Endothelial cell of umbilical vein (primary cell): ENCODE measurements at regions not wholly inside any gene's neighbourhood (a gene's known extent, or its start where the extent isn't known, plus 50 kb on each side); places are given as distances from the start of the nearest gene placed in this dataset.

Experiments
- BruUV-seq: library from RNA; stranded (reverse); fragments of 400-500 nt; replicated peaks from 2 replicates; lab custom pipeline; 2021; lab: Mats Ljungman, UMichigan
- CTCF ChIA-PET: fragments of 300-600, 350-600 bp; sonication (Branson Sonifier 250); formaldehyde crosslinking; loops from one replicate; lab custom pipeline; 2021; ENCODE audit warnings: antibody characterized with exemption, inconsistent platforms; lab: Charles Lee
- POLR2A ChIA-PET: fragments of 300-600, 350-600 bp; sonication (Branson Sonifier 250); formaldehyde crosslinking; loops from one replicate; lab custom pipeline; 2021; ENCODE audit warnings: antibody characterized with exemption, inconsistent platforms; lab: Charles Lee
- DNase-seq: peaks from one replicate; pipeline ENCODE4 v3.0.0-alpha.2; 2011; ENCODE audit warnings: low read depth, low spot score
- FAIRE-seq: peaks from 2 replicates; lab custom pipeline; 2011; peaks lifted over from hg19 to GRCh38; lab: Jason Lieb, UNC
- H2AFZ ChIP-seq: 2 replicates; pipeline ENCODE4 v1.6.0; 2012; ENCODE audit warnings: low read depth, low read length, control low read depth, inconsistent platforms
- H3K27ac ChIP-seq: 2 replicates; pipeline ENCODE4 v1.5.1; 2011; ENCODE audit warnings: low read depth, mild to moderate bottlenecking, control low read depth, low read length, moderate library complexity; ENCODE audit not compliant: insufficient read depth
- H3K27me3 ChIP-seq, 2 experiments: 2 replicates each; pipeline versions ENCODE4 v1.6.0 to v1.6.1; 2011; ENCODE audit warnings: low read length in 2 of 2, mixed read lengths in 1 of 2; ENCODE audit not compliant: control insufficient read depth in 2 of 2, insufficient read depth in 2 of 2
- H3K36me3 ChIP-seq, 2 experiments: 2 replicates in 1 of 2; 3 replicates in 1 of 2; pipeline ENCODE4 v1.5.1; 2011; ENCODE audit warnings: low read length in 2 of 2, mild to moderate bottlenecking in 1 of 2, moderate library complexity in 1 of 2; ENCODE audit not compliant: control insufficient read depth in 2 of 2, insufficient read depth in 2 of 2; ENCODE audit errors: extremely low read depth in 1 of 2
- H3K4me1 ChIP-seq: 3 replicates; pipeline ENCODE4 v1.5.1; 2011; ENCODE audit warnings: mild to moderate bottlenecking, low read length; ENCODE audit not compliant: control insufficient read depth, insufficient read depth; ENCODE audit errors: extremely low read depth
- H3K4me2 ChIP-seq: 2 replicates; pipeline ENCODE4 v1.6.1; 2011; ENCODE audit warnings: low read length, control low read depth, mixed read lengths; ENCODE audit not compliant: insufficient read depth
- H3K4me3 ChIP-seq, 3 experiments: fragments of 200-600 bp in 1 of 3; sonication (generic), shearing (Covaris generic) in 1 of 3; replicated peaks in 1 of 3; 2 replicates each; pipeline ENCODE4 v1.5.1; 2011 to 2016; ENCODE audit warnings: control low read depth in 3 of 3, low read length in 3 of 3, mild to moderate bottlenecking in 2 of 3, inconsistent platforms in 1 of 3, low read depth in 1 of 3, moderate library complexity in 1 of 3; ENCODE audit not compliant: insufficient read depth in 1 of 3
- H3K79me2 ChIP-seq: 2 replicates; pipeline ENCODE4 v1.6.0; 2012; ENCODE audit warnings: low read length, inconsistent platforms; ENCODE audit not compliant: control insufficient read depth, insufficient read depth
- H3K9ac ChIP-seq: replicated peaks from 2 replicates; pipeline ENCODE3; 2011; ENCODE audit warnings: low read length, control low read depth; ENCODE audit not compliant: insufficient read depth; ENCODE audit errors: extremely low read depth
- H3K9me1 ChIP-seq: replicated peaks from 3 replicates; pipeline ENCODE4 v1.6.0; 2011; ENCODE audit warnings: mild to moderate bottlenecking, low read length; ENCODE audit not compliant: control insufficient read depth, insufficient read depth; ENCODE audit errors: extremely low read depth
- H3K9me3 ChIP-seq: replicated peaks from 2 replicates; pipeline ENCODE4 v1.5.1; 2012; ENCODE audit warnings: low read length, inconsistent platforms; ENCODE audit not compliant: control insufficient read depth, insufficient read depth
- H4K20me1 ChIP-seq: replicated peaks from 2 replicates; pipeline ENCODE3; 2011; ENCODE audit warnings: mild to moderate bottlenecking, low read length; ENCODE audit not compliant: control insufficient read depth, insufficient read depth; ENCODE audit errors: extremely low read depth
- CTCF ChIP-seq, 2 donors: IDR thresholded peaks; 1 replicate in 1 of 2; 2 replicates in 1 of 2; pipeline ENCODE4 v1.5.1; 2011; ENCODE audit warnings: low read length in 2 of 2, mild to moderate bottlenecking in 2 of 2, moderate library complexity in 2 of 2, control low read depth in 1 of 2, inconsistent platforms in 1 of 2, low read depth in 1 of 2; ENCODE audit not compliant: insufficient read depth in 1 of 2; ENCODE audit errors: extremely low read depth in 1 of 2
- FOS ChIP-seq: IDR thresholded peaks from 2 replicates; pipeline ENCODE4 v1.6.1; 2011; ENCODE audit warnings: mild to moderate bottlenecking, low read length, moderate library complexity, borderline replicate concordance; ENCODE audit not compliant: insufficient read depth
- GATA2 ChIP-seq: IDR thresholded peaks from 2 replicates; pipeline ENCODE4 v1.7.0; 2011; ENCODE audit warnings: low read depth, mild to moderate bottlenecking, moderate library complexity, mixed read lengths, low read length; ENCODE audit not compliant: insufficient read length, insufficient read depth
- JUN ChIP-seq: IDR thresholded peaks from 2 replicates; pipeline ENCODE4 v1.6.1; 2011; ENCODE audit warnings: borderline replicate concordance, low read depth; ENCODE audit not compliant: insufficient read length, insufficient read depth
- MYC ChIP-seq: IDR thresholded peaks from one replicate; pipeline ENCODE4 v1.6.1; 2011; ENCODE audit warnings: mild to moderate bottlenecking, low read depth, low read length
- POLR2A ChIP-seq: IDR thresholded peaks from 2 replicates; pipeline ENCODE4 v1.6.1; 2012; ENCODE audit warnings: low read depth, mild to moderate bottlenecking, control low read depth, low read length
- dilution Hi-C: fragments of 300-500 bp; cut with MboI; formaldehyde crosslinking; loops from one replicate; pipeline ENCODE4 v1.15.0; 2019; ENCODE audit warnings: low sequenced_read_pairs; ENCODE audit not compliant: extremely low pct_ligation_motif_present
- intact Hi-C: fragments of 100-400 bp; cut with micrococcal nuclease; formaldehyde crosslinking; loops from one replicate; pipeline ENCODE4 v1.10.0; 2022

GRCh38 chr2:16493788-16494187, 171.8 kb downstream of the CYRIA start:
- dilution Hi-C loops (no loop called here), intact Hi-C loops (no loop called here)
- FAIRE-seq (no peak), DNase-seq (no peak)
- ChIA-PET CTCF (no interaction called here), POLR2A (no interaction called here)
- H3K4me3 ChIP-seq, result no peak overlapping the region
- H3K9me1 ChIP-seq, result no peaks in the 10 kb centered on the region
- BruUV-seq, result no TSS peak
- no peak overlapping the region for H3K9ac ChIP-seq
- TF ChIP-seq FOS (no peak), MYC (no peak), CTCF (IDR thresholded peaks at IDR 0.05; ENCODE audit: extremely low read depth in 1 of 2, insufficient read depth in 1 of 2, low read depth in 1 of 2, low read length in 2 of 2) (no peak), JUN (no peak), POLR2A (no peak)
- no peaks in the 10 kb centered on the region for H3K79me2 ChIP-seq
- H3K4me1 ChIP-seq, result no peaks in the 10 kb centered on the region
- no peaks in the 10 kb centered on the region for H4K20me1 ChIP-seq
- no peak overlapping the region for H3K4me2 ChIP-seq
- H2AFZ ChIP-seq, result no peak overlapping the region
- no peaks in the 10 kb centered on the region for H3K36me3 ChIP-seq
- H3K27me3 ChIP-seq, result no peaks in the 10 kb centered on the region
- no peaks in the 10 kb centered on the region for H3K9me3 ChIP-seq
- H3K27ac ChIP-seq, result no peak overlapping the region

- Histone ChIP-seq H3K27ac (no peak overlapping the region), H3K36me3 (no peaks in the 10 kb centered on the region), H3K4me1 (no peaks in the 10 kb centered on the region), H3K27me3 (no peaks in the 10 kb centered on the region), H3K79me2 (no peaks in the 10 kb centered on the region), H2AFZ (no peak overlapping the region), H3K9me1 (no peaks in the 10 kb centered on the region), H3K9me3 (no peaks in the 10 kb centered on the region), H4K20me1 (no peaks in the 10 kb centered on the region), H3K4me3 (no peak overlapping the region), H3K9ac (no peak overlapping the region), H3K4me2 (no peak overlapping the region)
- TF ChIP-seq GATA2, result no peak
- TF ChIP-seq CTCF (IDR thresholded peaks at IDR 0.05; ENCODE audit: extremely low read depth in 1 of 2, insufficient read depth in 1 of 2, low read depth in 1 of 2, low read length in 2 of 2), result peak; percentile 21 to 42
- no peak for TF ChIP-seq FOS
- TF ChIP-seq JUN, result no peak
- dilution Hi-C loops, result no loop called here
- BruUV-seq, result no TSS peak
- CTCF ChIA-PET, result interaction anchor here (1.5 to 2.9 kb wide), 3 partner anchors 548 to 850 kb away, joined by 7 to 19 read pairs (median 9); partner anchors contain the start of gene MYCN
- peak; percentile 37 for FAIRE-seq
- intact Hi-C loops, result loop anchor here (1.0 kb wide), 2 partner anchors 548 to 850 kb away; no protein-coding TSS in a partner anchor
- peak; percentile 46 for DNase-seq
- POLR2A ChIA-PET, result no interaction called here
Observed at GRCh38 chr2:16487686-16488085, 177.9 kb downstream of the CYRIA start.
